ENCODE measurements at regions not wholly inside any gene's neighbourhood (a gene's known extent, or its start where the extent isn't known, plus 50 kb on each side); places are given as distances from the start of the nearest gene placed in this dataset.

GRCh38 chr2:13533524-13533922 lies 816.8 kb downstream of the TRIB2 start:
- no peak for TF ChIP-seq CTCF (IDR thresholded peaks at IDR 0.05; ENCODE audit: low read length, missing control alignments)
- DNase-seq (ENCODE audit: low read depth), result no peak
- H3K4me3 ChIP-seq (replicated peaks; ENCODE audit: low read depth, low read length), result no peak overlapping the region

DNA sequence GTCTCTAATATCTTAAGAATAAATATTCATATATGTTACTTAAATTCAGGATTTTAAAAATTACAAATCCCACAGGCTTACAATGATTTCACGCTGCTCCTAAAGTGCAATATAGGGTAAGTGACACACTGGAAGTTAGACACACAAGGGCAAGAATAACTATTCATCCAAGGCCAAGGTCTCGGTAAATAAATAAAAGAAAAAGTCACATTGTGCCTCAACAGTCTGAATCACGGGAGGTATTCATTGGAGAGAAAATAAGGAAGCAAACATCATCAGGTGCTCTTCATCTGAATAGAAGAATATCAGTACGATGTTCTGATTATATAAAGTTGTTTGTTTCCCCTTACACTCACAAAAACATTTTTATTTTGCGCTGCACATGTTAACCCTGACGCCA lies 820.2 kb downstream of the TRIB2 start:
- no peak overlapping the region for H3K4me3 ChIP-seq (replicated peaks; ENCODE audit: low read depth, low read length)
- no peak for TF ChIP-seq CTCF (IDR thresholded peaks at IDR 0.05; ENCODE audit: low read length, missing control alignments)
- DNase-seq (ENCODE audit: low read depth), result no peak

- no peak for TF ChIP-seq CTCF (IDR thresholded peaks at IDR 0.05; ENCODE audit: low read length, missing control alignments)
- DNase-seq (ENCODE audit: low read depth), result no peak
- no peak overlapping the region for H3K4me3 ChIP-seq (replicated peaks; ENCODE audit: low read depth, low read length)
These were observed 821.1 kb downstream of the TRIB2 start for GRCh38 chr2:13537771-13538349.

DNA sequence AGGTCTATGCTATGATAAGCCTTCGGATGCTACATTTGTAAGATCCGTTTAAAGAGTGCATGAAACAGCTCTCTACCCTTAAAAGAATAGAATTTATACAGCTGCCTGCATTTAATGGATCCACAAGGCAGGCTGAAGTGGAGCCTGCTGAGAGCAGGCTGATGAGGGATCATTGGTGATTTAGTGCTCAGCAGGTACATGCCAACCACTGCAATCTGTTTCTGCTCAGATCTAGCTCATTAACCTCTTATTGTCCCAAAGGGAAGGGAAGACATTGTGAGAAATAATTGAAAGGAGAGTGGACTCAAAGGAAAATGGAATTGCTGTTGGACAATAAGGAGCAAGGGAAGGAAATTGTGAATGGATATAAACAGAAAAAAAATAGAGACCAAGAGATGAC lies 822.6 kb downstream of the TRIB2 start:
- H3K4me3 ChIP-seq (replicated peaks; ENCODE audit: low read depth, low read length), result no peak overlapping the region
- DNase-seq (ENCODE audit: low read depth), result no peak

DNA sequence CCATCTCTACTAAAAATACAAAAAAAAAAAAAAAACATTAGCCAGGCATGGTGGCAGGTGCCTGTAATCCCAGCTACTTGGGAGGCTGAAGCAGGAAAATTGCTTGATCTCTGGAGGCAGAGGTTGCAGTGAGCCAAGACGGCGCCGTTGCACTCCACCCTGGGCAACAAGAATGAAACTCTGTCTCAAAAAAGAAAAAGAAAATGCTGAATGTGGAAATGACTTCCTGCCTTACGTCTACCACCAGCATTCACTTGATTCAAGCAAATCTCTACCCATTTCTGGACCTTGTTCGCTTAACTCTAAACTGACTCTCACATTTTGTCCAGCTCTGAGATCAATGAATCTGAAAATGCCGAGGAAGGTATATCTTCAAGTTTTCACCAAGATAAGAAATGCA lies 825.3 kb downstream of the TRIB2 start:
- DNase-seq (ENCODE audit: low read depth), result no peak
- no peak overlapping the region for H3K4me3 ChIP-seq (replicated peaks; ENCODE audit: low read depth, low read length)
- no peak for TF ChIP-seq CTCF (IDR thresholded peaks at IDR 0.05; ENCODE audit: low read length, missing control alignments)

More for the DNA sequence above, 822.6 kb downstream of the TRIB2 start:
- no peak for TF ChIP-seq CTCF (IDR thresholded peaks at IDR 0.05; ENCODE audit: low read length, missing control alignments)

DNA sequence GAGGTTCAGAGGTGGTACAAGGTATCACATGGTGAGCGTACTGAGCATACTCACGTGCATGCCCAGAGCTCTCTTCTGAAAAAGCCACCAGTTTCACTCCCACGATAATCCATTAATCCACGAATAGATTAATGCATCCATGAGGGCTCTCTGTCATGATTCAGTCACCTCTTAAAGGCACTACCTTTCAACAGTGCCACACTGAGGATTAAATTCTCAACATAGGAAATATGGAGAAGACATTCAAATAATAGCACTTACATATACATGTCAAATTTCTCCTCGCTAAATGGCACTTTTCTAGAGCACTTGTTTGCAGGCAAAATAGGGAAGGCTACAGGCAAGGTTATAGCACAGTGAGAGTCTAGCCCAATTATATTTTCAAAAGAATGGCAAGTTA lies 825.9 kb downstream of the TRIB2 start:
- no peak for DNase-seq (ENCODE audit: low read depth)
- no peak for TF ChIP-seq CTCF (IDR thresholded peaks at IDR 0.05; ENCODE audit: low read length, missing control alignments)
- H3K4me3 ChIP-seq (replicated peaks; ENCODE audit: low read depth, low read length), result no peak overlapping the region

DNA sequence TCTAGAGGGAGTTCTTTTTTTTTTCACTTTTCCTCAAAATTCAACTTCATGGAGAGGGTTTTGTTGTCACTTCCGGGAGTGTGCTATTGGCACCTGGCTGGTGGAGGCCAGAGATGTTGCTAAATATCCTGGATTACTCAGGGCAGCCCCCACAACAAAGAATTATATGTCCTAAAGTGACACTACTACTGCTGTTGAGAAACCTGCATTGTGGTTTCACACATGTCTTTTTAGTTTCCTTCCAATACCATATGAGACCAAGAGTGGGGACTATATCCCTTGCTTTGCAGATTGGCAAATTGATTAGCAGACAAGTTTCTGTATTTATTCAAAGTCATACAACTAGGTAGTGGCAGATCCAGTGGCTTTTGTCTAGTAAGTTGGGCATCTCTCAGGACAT lies 826.8 kb downstream of the TRIB2 start:
- no peak overlapping the region for H3K4me3 ChIP-seq (replicated peaks; ENCODE audit: low read depth, low read length)
- DNase-seq (ENCODE audit: low read depth), result no peak
- no peak for TF ChIP-seq CTCF (IDR thresholded peaks at IDR 0.05; ENCODE audit: low read length, missing control alignments)
